ENCODE measurements at regions not wholly inside any gene's neighbourhood (a gene's known extent, or its start where the extent isn't known, plus 50 kb on each side); places are given as distances from the start of the nearest gene placed in this dataset.

DNA sequence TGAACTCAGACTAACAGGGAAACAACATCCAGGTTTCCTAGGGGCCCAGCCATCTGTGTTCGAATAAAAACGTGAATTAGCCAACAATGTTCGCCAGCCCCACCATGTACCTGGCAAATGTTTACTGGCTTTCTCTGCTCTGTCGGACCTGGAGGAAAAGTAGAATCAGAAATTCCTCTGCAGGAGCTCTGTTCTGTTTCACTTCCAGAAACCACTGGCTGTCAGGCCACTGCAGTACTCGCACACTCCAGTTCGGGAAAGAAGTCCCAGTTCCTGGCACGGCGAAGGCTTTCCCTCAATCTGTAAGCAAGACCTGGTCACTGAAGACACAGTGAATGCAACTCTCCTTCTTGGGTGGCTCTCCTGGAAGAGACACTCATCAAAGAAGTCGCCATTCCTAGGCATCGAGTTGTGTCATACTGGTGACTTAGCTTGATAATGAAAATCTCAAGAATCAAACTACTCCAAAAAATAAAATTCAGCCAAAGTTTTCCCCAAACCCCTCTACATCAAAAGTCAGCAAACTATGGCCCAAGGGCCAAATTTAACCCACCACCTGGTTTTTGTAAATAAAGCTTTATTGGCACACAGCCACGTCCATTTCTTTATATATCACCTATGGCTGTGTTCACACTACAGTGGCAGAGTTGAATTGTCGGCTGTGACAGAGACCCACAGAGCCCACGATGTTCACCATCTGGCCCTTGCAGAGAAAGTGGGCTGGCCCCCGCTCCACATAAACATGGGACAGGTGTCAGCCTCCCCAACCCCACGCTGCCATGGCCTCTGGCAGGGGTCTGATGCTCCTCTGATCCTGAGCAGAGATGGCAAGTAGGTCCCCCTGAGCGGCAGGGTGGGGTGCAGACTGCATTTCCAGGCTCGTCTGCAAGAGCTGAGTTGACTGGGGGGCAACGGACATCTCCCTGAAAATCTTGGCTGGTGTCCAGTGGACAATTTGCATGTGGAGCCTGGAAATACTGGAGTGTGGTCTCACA lies 189.2 kb upstream of the DIO3 start:
- no peak overlapping the region for H3K27ac Mint-ChIP-seq
- H3K36me3 Mint-ChIP-seq: no peaks in the 10 kb centered on the region

GRCh38 chr14:101372894-101373620 lies 188.2 kb upstream of the DIO3 start:
- Mint-ChIP-seq H3K27ac (no peak overlapping the region), H3K4me1 (ENCODE audit: low read depth) (no peaks in the 10 kb centered on the region), H3K27me3 (peaks cover 8% of the 10 kb centered on the region), H3K4me3 (no peak overlapping the region), H3K36me3 (no peaks in the 10 kb centered on the region), H3K9me3 (ENCODE audit: low read depth) (no peaks in the 10 kb centered on the region)

More for the DNA sequence above, 189.2 kb upstream of the DIO3 start:
- Mint-ChIP-seq H3K4me3 (no peak overlapping the region), H3K9me3 (ENCODE audit: low read depth) (no peaks in the 10 kb centered on the region), H3K4me1 (ENCODE audit: low read depth) (no peaks in the 10 kb centered on the region), H3K27me3 (peaks cover 6% of the 10 kb centered on the region)

- no peak overlapping the region for H3K4me3 Mint-ChIP-seq
- H3K36me3 Mint-ChIP-seq: no peaks in the 10 kb centered on the region
- no peaks in the 10 kb centered on the region for H3K4me1 Mint-ChIP-seq (ENCODE audit: low read depth)
- H3K27me3 Mint-ChIP-seq: peaks cover 8% of the 10 kb centered on the region
- H3K9me3 Mint-ChIP-seq (ENCODE audit: low read depth): no peaks in the 10 kb centered on the region
- H3K27ac Mint-ChIP-seq: no peak overlapping the region
Measured at GRCh38 chr14:101373690-101374295, 187.5 kb upstream of the DIO3 start.

- H3K27ac Mint-ChIP-seq: no peak overlapping the region
Measured at GRCh38 chr14:101374373-101375338, 186.6 kb upstream of the DIO3 start.

DNA sequence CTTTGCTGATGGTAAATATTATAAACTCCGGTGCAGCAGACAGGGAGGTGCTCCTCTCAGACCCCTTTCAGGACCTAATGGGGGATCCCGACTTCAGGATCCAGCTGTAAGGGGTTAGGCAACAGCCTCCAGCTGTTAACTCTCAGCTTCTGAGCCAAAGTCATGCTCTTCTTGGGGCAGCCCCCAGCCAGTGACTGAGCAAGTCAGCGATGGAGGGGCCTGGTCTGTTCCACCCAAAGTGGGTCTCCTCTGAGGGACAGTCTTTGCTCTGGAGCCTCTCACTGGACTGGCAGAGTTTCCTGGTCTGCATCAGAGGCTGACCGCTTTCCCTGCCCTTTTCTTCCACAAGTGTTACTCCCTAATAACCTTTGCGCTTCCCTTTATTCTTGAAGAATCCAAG lies 184.2 kb upstream of the DIO3 start:
- Mint-ChIP-seq H3K27me3 (peaks cover 8% of the 10 kb centered on the region), H3K9me3 (ENCODE audit: low read depth) (no peaks in the 10 kb centered on the region), H3K27ac (no peak overlapping the region), H3K36me3 (no peaks in the 10 kb centered on the region), H3K4me3 (no peak overlapping the region), H3K4me1 (ENCODE audit: low read depth) (no peaks in the 10 kb centered on the region)

More at GRCh38 chr14:101374373-101375338, 186.6 kb upstream of the DIO3 start:
- no peaks in the 10 kb centered on the region for H3K4me1 Mint-ChIP-seq (ENCODE audit: low read depth)
- H3K4me3 Mint-ChIP-seq: no peak overlapping the region
- H3K36me3 Mint-ChIP-seq: no peaks in the 10 kb centered on the region
- H3K9me3 Mint-ChIP-seq (ENCODE audit: low read depth): no peaks in the 10 kb centered on the region
- peaks cover 8% of the 10 kb centered on the region for H3K27me3 Mint-ChIP-seq

- H3K4me3 Mint-ChIP-seq: no peak overlapping the region
- no peaks in the 10 kb centered on the region for H3K4me1 Mint-ChIP-seq (ENCODE audit: low read depth)
- H3K27me3 Mint-ChIP-seq: peaks cover 4% of the 10 kb centered on the region
- H3K36me3 Mint-ChIP-seq: no peaks in the 10 kb centered on the region
- no peak overlapping the region for H3K27ac Mint-ChIP-seq
- peaks cover 17% of the 10 kb centered on the region for H3K9me3 Mint-ChIP-seq (ENCODE audit: low read depth)
Measured at GRCh38 chr14:101379842-101380241, 181.5 kb upstream of the DIO3 start.

GRCh38 chr14:101380512-101380911 lies 180.8 kb upstream of the DIO3 start:
- no peaks in the 10 kb centered on the region for H3K4me1 Mint-ChIP-seq (ENCODE audit: low read depth)
- peaks cover 4% of the 10 kb centered on the region for H3K27me3 Mint-ChIP-seq
- no peaks in the 10 kb centered on the region for H3K36me3 Mint-ChIP-seq
- H3K27ac Mint-ChIP-seq: no peak overlapping the region
- no peak overlapping the region for H3K4me3 Mint-ChIP-seq
- peaks cover 17% of the 10 kb centered on the region for H3K9me3 Mint-ChIP-seq (ENCODE audit: low read depth)

GRCh38 chr14:101380940-101381339 lies 180.4 kb upstream of the DIO3 start:
- Mint-ChIP-seq H3K27me3 (peaks cover 2% of the 10 kb centered on the region), H3K36me3 (no peaks in the 10 kb centered on the region), H3K27ac (no peak overlapping the region), H3K4me3 (no peak overlapping the region), H3K4me1 (ENCODE audit: low read depth) (no peaks in the 10 kb centered on the region), H3K9me3 (ENCODE audit: low read depth) (peaks cover 17% of the 10 kb centered on the region)

GRCh38 chr14:101383737-101384338 lies 177.5 kb upstream of the DIO3 start:
- Mint-ChIP-seq H3K4me1 (ENCODE audit: low read depth) (no peaks in the 10 kb centered on the region), H3K36me3 (no peaks in the 10 kb centered on the region), H3K9me3 (ENCODE audit: low read depth) (peaks cover 17% of the 10 kb centered on the region), H3K27me3 (no peaks in the 10 kb centered on the region), H3K4me3 (no peak overlapping the region), H3K27ac (no peak overlapping the region)

- no peaks in the 10 kb centered on the region for H3K36me3 Mint-ChIP-seq
- no peak overlapping the region for H3K27ac Mint-ChIP-seq
- H3K4me3 Mint-ChIP-seq: no peak overlapping the region
- H3K27me3 Mint-ChIP-seq: peaks cover 36% of the 10 kb centered on the region
- H3K4me1 Mint-ChIP-seq (ENCODE audit: low read depth): no peaks in the 10 kb centered on the region
- peaks cover 4% of the 10 kb centered on the region for H3K9me3 Mint-ChIP-seq (ENCODE audit: low read depth)
Measured at GRCh38 chr14:101394374-101394773, 166.9 kb upstream of the DIO3 start.

- Mint-ChIP-seq H3K27me3 (peaks cover 41% of the 10 kb centered on the region), H3K9me3 (ENCODE audit: low read depth) (peaks cover 4% of the 10 kb centered on the region), H3K36me3 (no peaks in the 10 kb centered on the region), H3K4me3 (no peak overlapping the region), H3K27ac (no peak overlapping the region), H3K4me1 (ENCODE audit: low read depth) (peaks cover 4% of the 10 kb centered on the region)
Measured at GRCh38 chr14:101395779-101396178, 165.5 kb upstream of the DIO3 start.

DNA sequence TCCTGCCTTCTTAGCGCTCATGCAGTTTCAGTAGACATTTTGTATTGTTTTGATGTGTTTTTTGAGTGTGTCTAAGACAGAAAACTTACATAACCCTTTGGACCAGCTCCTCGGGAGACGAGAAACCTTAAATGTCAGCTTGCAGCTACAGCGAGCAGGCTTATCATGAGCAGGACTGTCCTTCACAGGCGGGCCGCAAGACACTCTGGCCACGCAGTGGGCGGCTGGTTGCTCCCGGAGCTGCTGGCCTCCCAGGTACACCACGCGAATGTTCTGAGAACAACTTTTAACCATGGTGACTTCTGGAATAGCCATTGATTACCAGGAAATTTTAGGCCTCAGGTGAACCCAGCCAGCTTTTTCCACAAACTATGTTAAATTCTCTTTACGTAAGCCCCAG lies 164.1 kb upstream of the DIO3 start:
- Mint-ChIP-seq H3K27ac (no peak overlapping the region), H3K4me3 (no peak overlapping the region), H3K9me3 (ENCODE audit: low read depth) (peaks cover 4% of the 10 kb centered on the region), H3K4me1 (ENCODE audit: low read depth) (peaks cover 9% of the 10 kb centered on the region), H3K36me3 (no peaks in the 10 kb centered on the region), H3K27me3 (peaks cover 41% of the 10 kb centered on the region)

- peaks cover 4% of the 10 kb centered on the region for H3K9me3 Mint-ChIP-seq (ENCODE audit: low read depth)
- H3K4me1 Mint-ChIP-seq (ENCODE audit: low read depth): peaks cover 9% of the 10 kb centered on the region
- H3K27me3 Mint-ChIP-seq: peaks cover 43% of the 10 kb centered on the region
- H3K4me3 Mint-ChIP-seq: no peak overlapping the region
- no peak overlapping the region for H3K27ac Mint-ChIP-seq
- H3K36me3 Mint-ChIP-seq: no peaks in the 10 kb centered on the region
Measured at GRCh38 chr14:101398011-101398410, 163.3 kb upstream of the DIO3 start.

All from activated naive CD8-positive, alpha-beta T cell (primary cell).